ENCODE measurements at regions not wholly inside any gene's neighbourhood (a gene's known extent, or its start where the extent isn't known, plus 50 kb on each side); places are given as distances from the start of the nearest gene placed in this dataset.
A peak's percentile ranks its signal among the peaks of the same experiment; 100 is the strongest.

DNA sequence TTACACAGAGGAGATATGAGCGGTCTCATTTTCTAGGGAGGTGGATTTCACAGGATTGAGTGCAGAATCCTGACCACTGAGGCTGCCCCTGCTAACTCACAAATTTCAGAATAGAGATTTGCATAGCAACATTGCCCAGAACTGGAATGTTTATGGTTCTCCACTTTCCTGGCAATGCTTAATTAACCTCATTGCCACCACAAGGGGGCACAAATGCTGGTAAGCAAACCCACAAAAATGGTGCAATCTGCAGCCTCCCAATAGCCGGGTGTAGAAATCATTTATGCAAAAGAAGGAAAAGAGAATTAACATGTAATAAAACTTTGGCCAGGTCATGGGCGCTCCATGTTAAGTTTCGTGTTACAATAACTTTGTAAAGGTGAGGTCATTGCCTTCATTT, 112.4 kb downstream of the CYRIA start:
- Histone ChIP-seq H3K27ac (ENCODE audit: insufficient read depth, low read length) (no peak overlapping the region), H3K9me3 (ENCODE audit: control insufficient read depth, insufficient read depth, low read length) (no peaks in the 10 kb centered on the region), H4K20me1 (ENCODE audit: insufficient read depth, low read length) (no peaks in the 10 kb centered on the region), H3K4ac (ENCODE audit: low read depth, low read length) (no peak overlapping the region), H3K14ac (replicated peaks; ENCODE audit: low read depth, low read length) (no peak overlapping the region), H3K9ac (ENCODE audit: low read depth, low read length) (no peak overlapping the region), H3K56ac (ENCODE audit: extremely low read depth, insufficient read depth, low read length) (no peak overlapping the region), H3K79me1 (ENCODE audit: low read depth in 1 of 2, low read length in 2 of 2) (no peaks in the 10 kb centered on the region), H2BK120ac (ENCODE audit: low read depth, low read length) (no peak overlapping the region), H3K27me3 (ENCODE audit: control insufficient read depth, insufficient read depth, low read length) (no peaks in the 10 kb centered on the region), H3K23ac (ENCODE audit: low read depth, low read length) (no peak overlapping the region), H2BK5ac (ENCODE audit: low read depth, low read length, poor library complexity, severe bottlenecking) (no peak overlapping the region), H3K9me1 (ENCODE audit: insufficient read depth, low read length) (no peaks in the 10 kb centered on the region), H3K4me3 (ENCODE audit: insufficient read depth, low read depth, low read length) (no peak overlapping the region), H2AK5ac (ENCODE audit: low read depth, low read length) (no peak overlapping the region), H4K91ac (ENCODE audit: insufficient read depth, low read depth, low read length) (no peak overlapping the region), H4K8ac (ENCODE audit: low read depth in 2 of 2, low read length in 2 of 2) (no peak overlapping the region), H3K4me1 (ENCODE audit: control insufficient read depth, insufficient read depth, low read length) (no peaks in the 10 kb centered on the region; the same call in 1 of the 2 replicates), H3K36me3 (ENCODE audit: control insufficient read depth, insufficient read depth, low read length) (peaks cover 2% of the 10 kb centered on the region; the same call in 1 of the 2 replicates), H3K18ac (ENCODE audit: low read depth, low read length) (no peak overlapping the region), H2AK9ac (replicated peaks; ENCODE audit: low read depth, low read length, poor library complexity) (no peak overlapping the region), H2BK15ac (ENCODE audit: low read depth, low read length) (no peak overlapping the region), H2BK20ac (ENCODE audit: low read depth, low read length) (no peak overlapping the region), H3K4me2 (ENCODE audit: low read depth, low read length) (no peak overlapping the region), H2AFZ (replicated peaks; ENCODE audit: low read length, poor library complexity) (no peak overlapping the region), H4K5ac (ENCODE audit: low read depth, low read length) (no peak overlapping the region)
- dilution Hi-C loops (cut with HindIII; ENCODE audit: low sequenced_read_pairs, unreplicated experiment) (no loop called here), in situ Hi-C loops (cut with MboI; ENCODE audit: low sequenced_read_pairs) (no loop called here), intact Hi-C loops (cut with micrococcal nuclease) (loop anchor here (1.0 kb wide), 3 partner anchors 56 to 204 kb away; no protein-coding TSS in a partner anchor)
- POLR2A ChIA-PET (ENCODE audit: unreplicated experiment), result no interaction called here
- CTCF ChIA-PET, result no interaction called here
- no CpG with 5 or more reads among the region's 4 CpGs for WGBS, 2 experiments (ENCODE audit: extremely low coverage in 2 of 2, insufficient read length in 1 of 2)
- TF ChIP-seq SMC3 (IDR thresholded peaks at IDR 0.05; ENCODE audit: low read depth, low read length), result peak; percentile 36; the same call in 1 of the 2 replicates
- TF ChIP-seq, protein P1, sequence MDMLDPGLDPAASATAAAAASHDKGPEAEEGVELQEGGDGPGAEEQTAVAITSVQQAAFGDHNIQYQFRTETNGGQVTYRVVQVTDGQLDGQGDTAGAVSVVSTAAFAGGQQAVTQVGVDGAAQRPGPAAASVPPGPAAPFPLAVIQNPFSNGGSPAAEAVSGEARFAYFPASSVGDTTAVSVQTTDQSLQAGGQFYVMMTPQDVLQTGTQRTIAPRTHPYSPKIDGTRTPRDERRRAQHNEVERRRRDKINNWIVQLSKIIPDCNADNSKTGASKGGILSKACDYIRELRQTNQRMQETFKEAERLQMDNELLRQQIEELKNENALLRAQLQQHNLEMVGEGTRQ (IDR thresholded peaks at IDR 0.05; ENCODE audit: low read depth, low read length), result no peak
- TF ChIP-seq CEBPB (IDR thresholded peaks at IDR 0.05; ENCODE audit: low read depth, low read length), result peak; percentile 53; the same call in 1 of the 2 replicates
- TF ChIP-seq MAZ (IDR thresholded peaks at IDR 0.05; ENCODE audit: borderline replicate concordance, low read depth, low read length), result no peak
- TF ChIP-seq RAD21 (IDR thresholded peaks at IDR 0.05; ENCODE audit: low read length), result peak; percentile 32; the same call in 1 of the 2 replicates
- TF ChIP-seq, protein P2, sequence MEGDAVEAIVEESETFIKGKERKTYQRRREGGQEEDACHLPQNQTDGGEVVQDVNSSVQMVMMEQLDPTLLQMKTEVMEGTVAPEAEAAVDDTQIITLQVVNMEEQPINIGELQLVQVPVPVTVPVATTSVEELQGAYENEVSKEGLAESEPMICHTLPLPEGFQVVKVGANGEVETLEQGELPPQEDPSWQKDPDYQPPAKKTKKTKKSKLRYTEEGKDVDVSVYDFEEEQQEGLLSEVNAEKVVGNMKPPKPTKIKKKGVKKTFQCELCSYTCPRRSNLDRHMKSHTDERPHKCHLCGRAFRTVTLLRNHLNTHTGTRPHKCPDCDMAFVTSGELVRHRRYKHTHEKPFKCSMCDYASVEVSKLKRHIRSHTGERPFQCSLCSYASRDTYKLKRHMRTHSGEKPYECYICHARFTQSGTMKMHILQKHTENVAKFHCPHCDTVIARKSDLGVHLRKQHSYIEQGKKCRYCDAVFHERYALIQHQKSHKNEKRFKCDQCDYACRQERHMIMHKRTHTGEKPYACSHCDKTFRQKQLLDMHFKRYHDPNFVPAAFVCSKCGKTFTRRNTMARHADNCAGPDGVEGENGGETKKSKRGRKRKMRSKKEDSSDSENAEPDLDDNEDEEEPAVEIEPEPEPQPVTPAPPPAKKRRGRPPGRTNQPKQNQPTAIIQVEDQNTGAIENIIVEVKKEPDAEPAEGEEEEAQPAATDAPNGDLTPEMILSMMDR (conservative IDR thresholded peaks at IDR 0.05; ENCODE audit: low read depth, low read length), result peak; percentile 47
- DNase-seq (peak; percentile 33), ATAC-seq (ENCODE audit: low read depth) (peak; percentile 64)
- no TSS peak for BruUV-seq (replicated peaks)

Measured in IMR-90 (cell line).